OCI-LY1 (cell line): ENCODE measurements at regions not wholly inside any gene's neighbourhood (a gene's known extent, or its start where the extent isn't known, plus 50 kb on each side); places are given as distances from the start of the nearest gene placed in this dataset.

Experiments used
- EZH2 ChIP-seq: fragments of 200-600 bp; sonication (generic), shearing (Covaris generic); IDR thresholded peaks from 2 replicates; pipeline ENCODE4 v1.8.0; 2017; ENCODE audit warnings: borderline replicate concordance, mixed run types, mild to moderate bottlenecking, antibody characterized with exemption, low read length, moderate library complexity, mixed read lengths
- TF ChIP-seq, protein P1 (sequence below): fragments of 200-600 bp; sonication (generic), shearing (Covaris generic); IDR thresholded peaks from 2 replicates; pipeline ENCODE4 v1.5.1; 2017; ENCODE audit warnings: mild to moderate bottlenecking, antibody characterized with exemption, low read length, moderate library complexity, mixed read lengths

- TF ChIP-seq, protein P1, sequence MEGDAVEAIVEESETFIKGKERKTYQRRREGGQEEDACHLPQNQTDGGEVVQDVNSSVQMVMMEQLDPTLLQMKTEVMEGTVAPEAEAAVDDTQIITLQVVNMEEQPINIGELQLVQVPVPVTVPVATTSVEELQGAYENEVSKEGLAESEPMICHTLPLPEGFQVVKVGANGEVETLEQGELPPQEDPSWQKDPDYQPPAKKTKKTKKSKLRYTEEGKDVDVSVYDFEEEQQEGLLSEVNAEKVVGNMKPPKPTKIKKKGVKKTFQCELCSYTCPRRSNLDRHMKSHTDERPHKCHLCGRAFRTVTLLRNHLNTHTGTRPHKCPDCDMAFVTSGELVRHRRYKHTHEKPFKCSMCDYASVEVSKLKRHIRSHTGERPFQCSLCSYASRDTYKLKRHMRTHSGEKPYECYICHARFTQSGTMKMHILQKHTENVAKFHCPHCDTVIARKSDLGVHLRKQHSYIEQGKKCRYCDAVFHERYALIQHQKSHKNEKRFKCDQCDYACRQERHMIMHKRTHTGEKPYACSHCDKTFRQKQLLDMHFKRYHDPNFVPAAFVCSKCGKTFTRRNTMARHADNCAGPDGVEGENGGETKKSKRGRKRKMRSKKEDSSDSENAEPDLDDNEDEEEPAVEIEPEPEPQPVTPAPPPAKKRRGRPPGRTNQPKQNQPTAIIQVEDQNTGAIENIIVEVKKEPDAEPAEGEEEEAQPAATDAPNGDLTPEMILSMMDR = no peak
- no peak for TF ChIP-seq EZH2
Observed at GRCh38 chr2:142605421-142605820, 272.0 kb upstream of the KYNU start.
